Mucosa of rectum (tissue), 2 donors: ENCODE measurements at regions not wholly inside any gene's neighbourhood (a gene's known extent, or its start where the extent isn't known, plus 50 kb on each side); places are given as distances from the start of the nearest gene placed in this dataset.

Experiments
- H3K27ac ChIP-seq, 2 donors: one replicate each; pipeline ENCODE4 v1.7.0; 2013; ENCODE audit warnings: inconsistent platforms in 2 of 2, low read depth in 2 of 2, low read length in 2 of 2
- H3K27me3 ChIP-seq, 2 donors: one replicate each; pipeline ENCODE4 v1.7.0; 2013; ENCODE audit warnings: low read length in 2 of 2; ENCODE audit not compliant: control insufficient read depth in 2 of 2, insufficient read depth in 2 of 2
- H3K36me3 ChIP-seq, 2 donors: one replicate each; pipeline ENCODE4 v1.7.0; 2013; ENCODE audit warnings: low read length in 2 of 2; ENCODE audit not compliant: control insufficient read depth in 2 of 2, insufficient read depth in 2 of 2
- H3K4me1 ChIP-seq, 2 donors: one replicate each; pipeline ENCODE4 v1.7.0; 2013; ENCODE audit warnings: low read length in 2 of 2, mild to moderate bottlenecking in 1 of 2; ENCODE audit not compliant: control insufficient read depth in 2 of 2, insufficient read depth in 2 of 2
- H3K4me3 ChIP-seq, 2 donors: one replicate each; pipeline ENCODE4 v1.7.0; 2013; ENCODE audit warnings: low read length in 2 of 2
- H3K9ac ChIP-seq, 2 donors: one replicate each; pipeline ENCODE4 v1.7.0; 2013; ENCODE audit warnings: low read length in 2 of 2, low read depth in 1 of 2, mild to moderate bottlenecking in 1 of 2
- H3K9me3 ChIP-seq, 2 donors: one replicate each; pipeline ENCODE4 v1.7.0; 2013; ENCODE audit warnings: low read length in 2 of 2; ENCODE audit not compliant: control insufficient read depth in 2 of 2
- donor health status: healthy.
- donor health status: Normal muscosa, but diverticular disease.

- H3K4me3 ChIP-seq = no peak overlapping the region
- no peaks in the 10 kb centered on the region for H3K36me3 ChIP-seq
- no peak overlapping the region for H3K9ac ChIP-seq
- no peaks in the 10 kb centered on the region for H3K4me1 ChIP-seq
- H3K27me3 ChIP-seq = no peaks in the 10 kb centered on the region
- no peaks in the 10 kb centered on the region for H3K9me3 ChIP-seq
- no peak overlapping the region for H3K27ac ChIP-seq
These were observed 587.7 kb downstream of the RPL10L start for GRCh38 chr14:46063872-46064271.

GRCh38 chr14:46058964-46059563, 592.5 kb downstream of the RPL10L start:
- Histone ChIP-seq H3K36me3 (no peaks in the 10 kb centered on the region), H3K9ac (no peak overlapping the region), H3K27ac (no peak overlapping the region), H3K9me3 (no peaks in the 10 kb centered on the region), H3K4me1 (no peaks in the 10 kb centered on the region), H3K27me3 (no peaks in the 10 kb centered on the region), H3K4me3 (no peak overlapping the region)

- H3K9ac ChIP-seq = no peak overlapping the region
- H3K27ac ChIP-seq = no peak overlapping the region
- no peaks in the 10 kb centered on the region for H3K9me3 ChIP-seq
- no peaks in the 10 kb centered on the region for H3K27me3 ChIP-seq
- H3K36me3 ChIP-seq = no peaks in the 10 kb centered on the region
- H3K4me1 ChIP-seq = no peaks in the 10 kb centered on the region
- H3K4me3 ChIP-seq = no peak overlapping the region
These were observed 593.8 kb downstream of the RPL10L start for GRCh38 chr14:46057799-46058198.

- Histone ChIP-seq H3K27me3 (no peaks in the 10 kb centered on the region), H3K27ac (no peak overlapping the region), H3K4me3 (no peak overlapping the region), H3K9me3 (no peaks in the 10 kb centered on the region), H3K9ac (no peak overlapping the region), H3K36me3 (no peaks in the 10 kb centered on the region), H3K4me1 (no peaks in the 10 kb centered on the region)
These were observed 597.1 kb downstream of the RPL10L start for GRCh38 chr14:46054526-46054925.

- Histone ChIP-seq H3K9me3 (no peaks in the 10 kb centered on the region), H3K4me1 (no peaks in the 10 kb centered on the region), H3K27me3 (no peaks in the 10 kb centered on the region), H3K27ac (no peak overlapping the region), H3K4me3 (no peak overlapping the region), H3K9ac (no peak overlapping the region), H3K36me3 (no peaks in the 10 kb centered on the region)
These were observed 598.4 kb downstream of the RPL10L start for GRCh38 chr14:46053221-46053620.

GRCh38 chr14:46051796-46052195, 599.8 kb downstream of the RPL10L start:
- Histone ChIP-seq H3K9ac (no peak overlapping the region), H3K4me1 (no peaks in the 10 kb centered on the region), H3K9me3 (no peaks in the 10 kb centered on the region), H3K27ac (no peak overlapping the region), H3K4me3 (no peak overlapping the region), H3K36me3 (no peaks in the 10 kb centered on the region), H3K27me3 (no peaks in the 10 kb centered on the region)

- H3K36me3 ChIP-seq = no peaks in the 10 kb centered on the region
These were observed 603.5 kb downstream of the RPL10L start for GRCh38 chr14:46048127-46048526.

GRCh38 chr14:46036099-46036498, 615.5 kb downstream of the RPL10L start:
- no peaks in the 10 kb centered on the region for H3K36me3 ChIP-seq
- no peaks in the 10 kb centered on the region for H3K9me3 ChIP-seq
- H3K27me3 ChIP-seq = no peaks in the 10 kb centered on the region
- H3K9ac ChIP-seq = no peak overlapping the region
- no peak overlapping the region for H3K27ac ChIP-seq
- no peaks in the 10 kb centered on the region for H3K4me1 ChIP-seq
- H3K4me3 ChIP-seq = no peak overlapping the region

More at GRCh38 chr14:46048127-46048526, 603.5 kb downstream of the RPL10L start:
- no peaks in the 10 kb centered on the region for H3K27me3 ChIP-seq
- no peaks in the 10 kb centered on the region for H3K4me1 ChIP-seq
- H3K9me3 ChIP-seq = no peaks in the 10 kb centered on the region
- no peak overlapping the region for H3K27ac ChIP-seq
- no peak overlapping the region for H3K4me3 ChIP-seq
- no peak overlapping the region for H3K9ac ChIP-seq

GRCh38 chr14:46034305-46034704, 617.3 kb downstream of the RPL10L start:
- H3K4me3 ChIP-seq = no peak overlapping the region
- no peaks in the 10 kb centered on the region for H3K9me3 ChIP-seq
- H3K36me3 ChIP-seq = no peaks in the 10 kb centered on the region
- H3K27ac ChIP-seq = no peak overlapping the region
- no peaks in the 10 kb centered on the region for H3K27me3 ChIP-seq
- no peaks in the 10 kb centered on the region for H3K4me1 ChIP-seq
- H3K9ac ChIP-seq = no peak overlapping the region

- H3K36me3 ChIP-seq = no peaks in the 10 kb centered on the region
These were observed 632.6 kb downstream of the RPL10L start for GRCh38 chr14:46018846-46019420.

More at GRCh38 chr14:46018846-46019420, 632.6 kb downstream of the RPL10L start:
- Histone ChIP-seq H3K27me3 (no peaks in the 10 kb centered on the region), H3K27ac (no peak overlapping the region), H3K4me1 (no peaks in the 10 kb centered on the region), H3K9ac (no peak overlapping the region), H3K4me3 (no peak overlapping the region), H3K9me3 (no peaks in the 10 kb centered on the region)
